Spleen (tissue), 11 donors: ENCODE measurements at regions not wholly inside any gene's neighbourhood (a gene's known extent, or its start where the extent isn't known, plus 50 kb on each side); places are given as distances from the start of the nearest gene placed in this dataset.

Source experiments
- DNase-seq: peaks from one replicate; pipeline ENCODE4 v3.0.0-alpha.2; 2020
- H3K27ac ChIP-seq, 8 donors: fragments of 200-600 bp; sonication (generic) in 7 of 8; 1 replicate in 4 of 8; 2 replicates in 4 of 8; pipeline versions ENCODE4 v1.5.0 to v1.8.0; 2016 to 2021; ENCODE audit warnings: inconsistent platforms in 4 of 8, mild to moderate bottlenecking in 4 of 8, moderate library complexity in 1 of 8
- H3K27me3 ChIP-seq, 7 donors: fragments of 200-600 bp; sonication (generic) in 6 of 7; replicated peaks in 1 of 7; 1 replicate in 4 of 7; 2 replicates in 3 of 7; pipeline versions ENCODE4 v1.5.0 to v1.8.0; 2016 to 2021; ENCODE audit warnings: inconsistent platforms in 3 of 7, mild to moderate bottlenecking in 1 of 7
- H3K36me3 ChIP-seq, 6 donors: fragments of 200-600 bp; sonication (generic) in 5 of 6; 1 replicate in 4 of 6; 2 replicates in 2 of 6; pipeline versions ENCODE4 v1.5.0 to v1.8.0; 2016 to 2021; ENCODE audit warnings: inconsistent platforms in 2 of 6
- H3K4me1 ChIP-seq, 6 donors: fragments of 200-600 bp; sonication (generic) in 5 of 6; 1 replicate in 3 of 6; 2 replicates in 3 of 6; pipeline versions ENCODE4 v1.5.0 to v1.8.0; 2016 to 2021; ENCODE audit warnings: inconsistent platforms in 3 of 6
- H3K4me3 ChIP-seq, 8 donors: fragments of 200-600 bp; sonication (generic) in 7 of 8; 1 replicate in 4 of 8; 2 replicates in 4 of 8; pipeline versions ENCODE4 v1.5.0 to v1.8.0; 2016 to 2021; ENCODE audit warnings: inconsistent platforms in 4 of 8, mild to moderate bottlenecking in 4 of 8, moderate library complexity in 2 of 8
- H3K9me3 ChIP-seq, 8 donors: fragments of 200-600 bp; sonication (generic) in 7 of 8; 1 replicate in 4 of 8; 2 replicates in 4 of 8; pipeline versions ENCODE4 v1.5.0 to v1.8.0; 2016 to 2021; ENCODE audit warnings: inconsistent platforms in 4 of 8
- POLR2A ChIP-seq, 3 donors: fragments of 450-650 bp; IDR thresholded peaks; one replicate each; pipeline ENCODE4 v1.5.1; 2017; ENCODE audit warnings: antibody characterized with exemption in 3 of 3, mild to moderate bottlenecking in 1 of 3
- POLR2AphosphoS5 ChIP-seq, 3 donors: sonication (generic); formaldehyde crosslinking; IDR thresholded peaks; one replicate each; pipeline ENCODE4 v1.5.1; 2017; ENCODE audit warnings: antibody characterized with exemption in 3 of 3
- WGBS, 5 donors: extraction: QIAGEN DNeasy Blood & Tissue Kit in 3 of 5; methylation state at CpG; one replicate each; pipeline versions ENCODE4 v1.1.5 to v1.1.7; 2013 to 2018; 5-methylcytosine and 5-hydroxymethylcytosine counted together
- intact Hi-C: fragments of 100-400 bp; cut with DNase I; formaldehyde crosslinking; loops from one replicate; pipeline ENCODE4 v1.15.0; 2023; ENCODE audit warnings: low total_unique reads
- TF ChIP-seq, protein P1 (sequence below), 11 experiments: fragments of 200-600 bp in 7 of 11; fragments of 450-650 bp in 4 of 11; sonication (generic) in 4 of 11; IDR thresholded peaks in 8 of 11; conservative IDR thresholded peaks in 3 of 11; 1 replicate in 7 of 11; 2 replicates in 4 of 11; pipeline versions ENCODE4 v1.4.0 to v1.8.0; 2016 to 2021; ENCODE audit warnings: antibody characterized with exemption in 11 of 11, inconsistent platforms in 4 of 11, mild to moderate bottlenecking in 1 of 11
- donor health status: healthy with polysubstance abuse.
- donor health status: DM: no; HTN: no; CAD: no; lungs with moderate emphysema.
- donor health status: DM: no; HTN: no; CAD: no.
- donor health status: Bipolar disorder and iron deficiency.
- donor health status: healthy.
- donor health status: DM: no; HTN: no; CAD: no.
- donor health status: DM: yes; HTN: yes; CAD: no.

DNA sequence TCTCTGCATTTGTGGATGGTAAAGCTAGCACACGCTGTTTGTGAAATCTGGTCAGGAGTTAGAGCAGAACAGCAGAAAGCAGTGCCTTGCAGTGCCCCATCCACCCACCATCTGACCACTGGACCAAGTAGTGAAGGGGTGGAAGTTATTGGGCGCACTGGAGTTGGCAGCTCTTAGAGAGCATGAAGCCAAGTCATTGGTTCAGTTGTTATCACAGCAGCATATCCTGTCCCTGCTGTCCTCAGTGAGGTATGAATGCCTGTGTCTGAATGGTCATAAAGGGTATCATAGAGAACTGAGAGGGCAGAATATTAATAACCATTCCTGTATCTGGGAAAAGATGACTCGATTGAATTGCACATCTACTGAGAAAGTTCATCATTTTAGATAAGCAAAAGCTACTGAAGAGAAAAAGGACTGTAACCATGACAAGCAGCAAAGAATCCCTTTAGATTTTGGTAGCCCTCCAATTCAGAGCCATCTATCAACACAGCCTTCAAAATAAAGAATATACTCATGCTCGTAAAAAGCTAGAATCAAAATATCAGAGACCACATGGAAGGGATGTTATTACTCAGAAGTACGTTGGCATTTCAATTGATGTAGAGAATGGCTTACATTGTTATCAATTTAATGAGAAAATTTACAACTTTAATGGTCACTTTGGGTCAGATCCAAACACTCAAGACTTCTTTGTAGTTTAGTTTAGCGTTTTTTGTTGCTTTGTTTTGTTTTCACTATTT is 919.0 kb downstream of the EFNB2 start:
- DNase-seq: no peak
- H3K9me3 ChIP-seq: peaks cover 0 to 4% (median 0%) of the 10 kb centered on the region in 8 donors
- TF ChIP-seq POLR2A (IDR thresholded peaks at IDR 0.05) (no peak), POLR2AphosphoS5 (IDR thresholded peaks at IDR 0.05) (no peak)
- TF ChIP-seq, protein P1, sequence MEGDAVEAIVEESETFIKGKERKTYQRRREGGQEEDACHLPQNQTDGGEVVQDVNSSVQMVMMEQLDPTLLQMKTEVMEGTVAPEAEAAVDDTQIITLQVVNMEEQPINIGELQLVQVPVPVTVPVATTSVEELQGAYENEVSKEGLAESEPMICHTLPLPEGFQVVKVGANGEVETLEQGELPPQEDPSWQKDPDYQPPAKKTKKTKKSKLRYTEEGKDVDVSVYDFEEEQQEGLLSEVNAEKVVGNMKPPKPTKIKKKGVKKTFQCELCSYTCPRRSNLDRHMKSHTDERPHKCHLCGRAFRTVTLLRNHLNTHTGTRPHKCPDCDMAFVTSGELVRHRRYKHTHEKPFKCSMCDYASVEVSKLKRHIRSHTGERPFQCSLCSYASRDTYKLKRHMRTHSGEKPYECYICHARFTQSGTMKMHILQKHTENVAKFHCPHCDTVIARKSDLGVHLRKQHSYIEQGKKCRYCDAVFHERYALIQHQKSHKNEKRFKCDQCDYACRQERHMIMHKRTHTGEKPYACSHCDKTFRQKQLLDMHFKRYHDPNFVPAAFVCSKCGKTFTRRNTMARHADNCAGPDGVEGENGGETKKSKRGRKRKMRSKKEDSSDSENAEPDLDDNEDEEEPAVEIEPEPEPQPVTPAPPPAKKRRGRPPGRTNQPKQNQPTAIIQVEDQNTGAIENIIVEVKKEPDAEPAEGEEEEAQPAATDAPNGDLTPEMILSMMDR (IDR thresholded peaks at IDR 0.05 in 8 of 11, conservative IDR thresholded peaks at IDR 0.05 in 3 of 11): no peak
- intact Hi-C loops: no loop called here
- no peaks in the 10 kb centered on the region for H3K36me3 ChIP-seq
- no peaks in the 10 kb centered on the region for H3K4me1 ChIP-seq
- no peak overlapping the region for H3K4me3 ChIP-seq
- no peaks in the 10 kb centered on the region for H3K27me3 ChIP-seq
- no peak overlapping the region for H3K27ac ChIP-seq
- WGBS, 5 donors: 77 to 89% (median 80%) methylated on average over 6 of the region's 6 CpGs

DNA sequence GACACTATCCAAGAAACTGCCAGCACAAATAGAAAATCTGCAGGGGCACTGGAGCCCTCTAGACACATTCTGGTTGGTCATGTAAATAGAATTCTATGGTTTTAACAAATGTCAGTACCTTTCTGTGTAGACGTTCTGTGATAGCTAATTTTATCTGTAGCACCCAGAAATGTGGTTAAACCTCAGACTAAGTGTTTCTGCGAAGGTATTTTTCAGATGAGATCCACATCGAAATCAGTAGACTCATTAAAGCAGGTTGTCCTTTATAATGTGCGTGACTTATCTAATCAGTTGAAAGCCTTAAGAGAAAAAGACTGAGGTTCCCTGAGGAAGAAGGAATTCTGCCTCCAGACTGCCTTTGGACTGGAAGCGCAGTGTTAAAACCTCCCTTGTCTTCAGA is 922.9 kb downstream of the EFNB2 start:
- WGBS, 5 donors: 76 to 85% (median 81%) methylated on average over 5 of the region's 5 CpGs
- H3K36me3 ChIP-seq: no peaks in the 10 kb centered on the region
- no peak overlapping the region for H3K4me3 ChIP-seq
- no peak for TF ChIP-seq POLR2AphosphoS5 (IDR thresholded peaks at IDR 0.05)
- TF ChIP-seq, protein P1 (IDR thresholded peaks at IDR 0.05 in 8 of 11, conservative IDR thresholded peaks at IDR 0.05 in 3 of 11): no peak
- no peak for TF ChIP-seq POLR2A (IDR thresholded peaks at IDR 0.05)
- H3K4me1 ChIP-seq: no peaks in the 10 kb centered on the region
- H3K27ac ChIP-seq: no peak overlapping the region
- H3K27me3 ChIP-seq: no peaks in the 10 kb centered on the region
- intact Hi-C loops: no loop called here
- no peak for DNase-seq
- H3K9me3 ChIP-seq: peaks cover 0 to 3% (median 0%) of the 10 kb centered on the region in 8 donors

DNA sequence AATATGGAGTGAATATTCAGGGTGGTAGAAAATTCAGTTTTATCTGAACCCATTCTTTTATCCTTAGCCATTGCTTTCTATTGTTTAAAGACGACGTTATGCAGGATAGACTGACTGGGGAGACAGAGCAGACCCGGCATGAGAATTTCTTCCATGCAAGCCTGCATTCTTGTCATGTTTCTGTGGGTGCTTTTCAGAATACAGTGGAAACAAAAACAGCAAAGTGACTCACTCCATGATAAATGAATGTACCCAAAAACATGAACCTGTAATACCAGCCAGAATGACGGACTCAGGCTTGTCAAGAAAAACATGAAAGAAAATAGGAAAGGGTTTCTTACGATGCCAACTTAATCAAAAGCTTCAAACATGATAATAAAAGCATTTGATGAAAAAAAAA is 924.0 kb downstream of the EFNB2 start:
- no peak overlapping the region for H3K4me3 ChIP-seq
- WGBS, 5 donors: 49 to 60% (median 58%) methylated on average over 5 of the region's 5 CpGs

DNA sequence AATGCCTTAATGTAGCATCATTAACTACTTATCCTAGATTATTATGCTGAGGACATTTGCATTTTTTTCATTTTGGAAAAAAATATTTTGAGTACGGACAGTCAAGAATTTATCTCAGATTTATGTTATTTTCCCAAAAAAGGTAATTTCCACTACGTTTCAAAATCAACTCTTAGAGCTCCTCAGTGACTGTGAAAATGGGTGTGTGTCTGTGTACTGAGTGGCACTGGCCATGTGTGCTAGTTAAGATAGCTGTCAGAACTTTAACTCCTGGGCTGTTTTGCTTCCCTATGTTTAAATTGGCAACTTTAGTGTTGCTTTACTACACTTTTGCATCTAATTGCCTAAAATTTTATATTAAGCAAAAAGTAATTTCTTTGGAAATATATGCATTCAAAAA is 927.4 kb downstream of the EFNB2 start:
- Histone ChIP-seq H3K27ac (no peak overlapping the region), H3K4me3 (no peak overlapping the region), H3K27me3 (no peaks in the 10 kb centered on the region), H3K36me3 (no peaks in the 10 kb centered on the region), H3K4me1 (no peaks in the 10 kb centered on the region), H3K9me3 (peaks cover 0 to 3% (median 0%) of the 10 kb centered on the region in 8 donors)
- no peak for DNase-seq
- 47 to 70% (median 67%) methylated on average over 2 of the region's 2 CpGs for WGBS, 5 donors
- intact Hi-C loops: no loop called here
- no peak for TF ChIP-seq POLR2AphosphoS5 (IDR thresholded peaks at IDR 0.05)
- TF ChIP-seq POLR2A (IDR thresholded peaks at IDR 0.05): no peak
- TF ChIP-seq, protein P1 (IDR thresholded peaks at IDR 0.05 in 8 of 11, conservative IDR thresholded peaks at IDR 0.05 in 3 of 11): no peak

More for the DNA sequence above, 924.0 kb downstream of the EFNB2 start:
- no peaks in the 10 kb centered on the region for H3K27me3 ChIP-seq
- peaks cover 0 to 3% (median 0%) of the 10 kb centered on the region in 8 donors for H3K9me3 ChIP-seq
- TF ChIP-seq, protein P1 (IDR thresholded peaks at IDR 0.05 in 8 of 11, conservative IDR thresholded peaks at IDR 0.05 in 3 of 11): no peak
- TF ChIP-seq POLR2AphosphoS5 (IDR thresholded peaks at IDR 0.05): no peak
- no peak for TF ChIP-seq POLR2A (IDR thresholded peaks at IDR 0.05)
- DNase-seq: no peak
- no peaks in the 10 kb centered on the region for H3K36me3 ChIP-seq
- H3K4me1 ChIP-seq: no peaks in the 10 kb centered on the region
- no peak overlapping the region for H3K27ac ChIP-seq
- intact Hi-C loops: no loop called here
